RPMI7951 (cell line): ENCODE measurements at regions not wholly inside any gene's neighbourhood (a gene's known extent, or its start where the extent isn't known, plus 50 kb on each side); places are given as distances from the start of the nearest gene placed in this dataset.
"Not testable (repeated sequence)": the region's sequence is repeated elsewhere in the genome, so short reads cannot be mapped to it uniquely, and the experiment has no call there.

ENCODE experiments used
- DNase-seq: peaks from one replicate; pipeline ENCODE4 v3.0.0-alpha.2; 2012; ENCODE audit warnings: low read depth

- no peak for DNase-seq
Measured at GRCh38 chr10:124324856-124325632, 93.7 kb downstream of the OAT start.

GRCh38 chr10:124324451-124324850 is 94.3 kb downstream of the OAT start:
- no peak for DNase-seq

- no peak for DNase-seq
Measured at GRCh38 chr10:124323806-124324205, 94.9 kb downstream of the OAT start.

DNA sequence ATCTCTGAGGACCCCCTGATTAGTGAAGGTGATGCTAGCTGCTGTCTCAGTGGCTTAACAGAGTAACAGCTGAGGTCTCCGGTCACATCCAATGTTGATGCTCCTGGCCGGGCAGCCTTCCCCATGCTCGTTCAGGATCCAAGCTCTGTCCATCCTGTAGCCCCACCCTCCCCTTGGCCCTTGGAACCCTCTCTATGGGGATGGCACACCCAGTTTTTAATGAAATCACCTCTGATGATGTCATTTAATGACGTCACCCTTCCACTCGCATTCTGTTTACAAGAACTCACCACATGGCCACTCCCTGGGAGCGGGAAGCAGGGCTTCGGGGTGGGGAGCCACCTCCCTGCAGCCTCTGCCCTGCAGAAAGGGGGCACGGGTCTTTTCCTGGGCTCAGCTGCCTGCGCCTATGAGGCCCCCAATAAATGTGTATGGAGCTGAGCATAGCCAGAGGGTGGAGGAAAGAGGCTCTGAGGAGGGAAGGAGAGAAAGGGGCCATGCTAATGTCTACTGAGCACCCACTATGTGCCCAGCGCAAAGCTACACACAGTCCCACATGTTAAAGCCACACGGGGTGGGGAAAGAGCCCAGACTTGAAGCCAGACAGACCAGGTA is 95.5 kb downstream of the OAT start:
- peak; percentile 34 for DNase-seq

- DNase-seq = no peak
Measured at GRCh38 chr10:124322191-124322980, 96.3 kb downstream of the OAT start.

- no peak for DNase-seq
Measured at GRCh38 chr10:124321433-124322089, 97.2 kb downstream of the OAT start.

DNA sequence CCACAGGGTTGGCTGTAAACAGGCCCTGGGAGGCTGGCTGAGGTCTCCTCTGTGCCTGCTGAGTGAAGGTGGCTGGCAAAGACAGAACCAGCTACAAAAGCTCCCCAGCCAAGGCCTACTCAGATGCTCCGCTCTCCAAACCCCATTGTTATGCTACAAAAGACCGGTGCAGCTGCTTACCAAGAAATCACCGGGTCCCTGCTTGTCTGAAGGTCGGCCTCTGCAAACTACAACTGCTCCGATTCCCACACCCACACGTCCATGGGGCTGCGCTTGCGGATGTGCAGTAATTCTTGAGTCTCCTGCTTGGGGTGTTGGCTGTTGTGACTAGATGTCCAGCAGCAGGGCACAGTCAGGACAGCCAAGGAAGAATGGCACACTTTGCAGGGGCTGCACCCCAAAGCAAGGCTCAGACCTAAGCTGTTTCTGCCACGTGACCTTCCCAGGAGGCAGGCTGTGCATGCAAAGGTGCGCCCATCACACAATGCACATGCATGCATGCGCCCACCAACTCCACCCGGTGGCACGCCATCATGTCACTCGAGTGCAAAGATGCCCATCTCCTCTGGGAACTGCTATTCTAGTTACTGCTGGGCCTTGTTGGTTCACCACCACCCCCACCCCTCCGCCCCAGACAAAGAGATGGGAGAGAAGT is 97.8 kb downstream of the OAT start:
- no peak for DNase-seq

DNA sequence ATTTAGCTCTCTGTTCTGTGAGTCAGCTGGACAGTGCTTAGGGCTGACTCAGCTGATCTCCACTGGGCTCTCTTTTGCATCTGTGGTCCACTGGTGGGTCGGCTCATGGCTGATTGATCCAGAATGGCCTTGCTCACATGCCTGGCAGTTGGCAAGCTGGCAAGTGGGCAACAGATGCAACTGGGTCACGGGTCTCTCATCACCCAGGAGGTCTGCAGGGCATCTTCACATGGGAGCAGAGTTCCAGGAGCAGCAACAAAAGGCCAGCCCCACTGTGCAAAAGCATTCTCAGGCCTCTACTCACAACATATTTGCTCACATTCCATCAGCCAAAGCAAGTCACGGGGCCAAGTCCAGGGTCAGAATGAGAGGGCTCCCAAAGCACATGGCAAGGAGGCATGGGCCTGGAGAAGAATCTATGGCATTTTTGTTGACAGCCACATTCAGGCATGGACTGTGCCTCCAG is 98.8 kb downstream of the OAT start:
- DNase-seq = peak; percentile 54

- DNase-seq = not testable (repeated sequence)
Measured at GRCh38 chr10:124319520-124319919, 99.2 kb downstream of the OAT start.

DNA sequence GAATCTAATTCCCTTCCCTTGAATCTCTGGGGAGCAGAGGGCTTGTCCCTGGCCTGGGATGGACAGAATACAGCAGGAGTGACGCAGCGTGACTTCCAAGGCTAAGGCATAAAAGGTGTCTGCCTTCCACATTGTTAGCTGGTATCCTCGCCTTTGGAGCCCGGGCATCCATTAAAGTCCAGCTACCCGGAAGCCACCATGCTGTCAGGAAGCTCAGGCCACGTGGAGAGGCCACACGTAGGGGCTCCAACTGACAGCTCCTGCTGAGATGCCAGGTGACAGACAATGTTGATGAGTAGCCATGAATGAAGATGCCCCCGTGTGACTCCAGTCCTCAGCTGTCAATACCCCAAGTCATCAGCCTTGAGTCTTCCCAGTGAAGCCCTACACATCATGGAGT is 99.9 kb downstream of the OAT start:
- no peak for DNase-seq

- DNase-seq = no peak
Measured at GRCh38 chr10:124318076-124318475, 100.6 kb downstream of the OAT start.

- no peak for DNase-seq
Measured at GRCh38 chr10:124316326-124316725, 102.4 kb downstream of the OAT start.

DNA sequence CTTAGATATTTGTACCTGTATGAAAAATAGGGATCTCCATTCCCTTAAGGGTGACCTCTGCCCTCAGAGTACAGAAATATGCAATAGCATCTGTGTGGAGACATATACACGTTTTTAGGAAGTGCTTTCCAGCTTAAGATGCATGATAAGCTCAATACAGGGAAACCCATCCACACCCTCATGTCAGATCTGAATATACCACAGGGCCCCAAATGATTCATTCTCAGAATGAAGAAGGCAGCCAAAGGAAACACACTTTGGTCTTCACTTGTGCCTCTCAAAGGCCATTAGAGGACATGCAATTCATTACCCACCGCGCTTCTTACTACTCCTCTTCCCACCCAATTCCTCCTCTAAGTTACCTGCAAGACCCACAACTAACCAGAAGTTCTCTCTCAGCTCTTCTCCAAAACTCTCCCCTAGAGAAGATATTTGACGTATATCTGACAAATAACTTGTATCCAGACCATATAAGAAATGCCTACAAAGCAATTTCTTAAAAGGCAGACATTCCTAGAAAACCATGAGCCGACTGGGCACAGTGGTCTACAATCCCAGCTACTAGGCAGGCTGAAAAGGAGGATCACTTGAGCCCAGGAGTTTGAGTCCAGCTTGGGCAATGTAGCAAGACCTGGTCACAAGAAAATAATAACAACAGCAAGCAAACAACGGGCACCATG is 103.0 kb downstream of the OAT start:
- DNase-seq = peak; percentile 57

DNA sequence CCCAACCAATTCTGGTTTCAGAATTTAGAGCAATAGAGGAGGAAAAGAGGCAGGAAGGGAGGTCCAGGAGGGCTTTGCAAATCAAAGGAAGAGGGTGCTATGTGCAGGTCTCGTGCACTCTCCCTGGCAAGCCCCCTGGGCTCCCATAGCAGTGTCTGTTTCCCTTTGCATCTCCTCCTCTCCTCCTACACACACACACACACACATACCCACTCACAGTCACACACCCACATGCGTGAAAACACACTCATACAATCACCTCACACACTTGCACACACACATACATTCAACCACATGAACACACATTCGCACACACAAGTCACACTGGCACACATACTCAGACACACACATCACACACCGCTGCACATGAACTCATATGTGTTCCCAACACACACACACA is 105.3 kb downstream of the OAT start:
- DNase-seq = no peak

DNA sequence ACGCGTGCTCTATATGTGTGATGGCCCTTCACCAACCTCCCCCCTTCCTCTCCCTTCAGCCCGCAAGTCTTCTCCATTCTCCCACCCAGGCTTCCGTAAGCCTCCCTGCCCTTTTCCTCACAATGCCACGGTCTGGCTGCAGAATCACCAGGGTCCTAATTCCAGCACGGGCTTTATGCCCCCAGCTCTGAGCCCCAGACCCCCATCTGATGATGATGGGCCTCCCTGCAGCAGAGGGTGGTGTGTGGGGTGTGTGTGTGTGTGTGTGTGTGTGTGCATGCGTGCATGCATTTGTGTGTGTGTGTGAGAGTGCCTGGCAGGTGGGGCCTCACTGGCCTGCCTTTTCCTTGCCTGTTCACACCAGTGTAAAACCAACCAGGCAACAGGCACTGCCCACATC is 109.9 kb downstream of the OAT start:
- DNase-seq = no peak

DNA sequence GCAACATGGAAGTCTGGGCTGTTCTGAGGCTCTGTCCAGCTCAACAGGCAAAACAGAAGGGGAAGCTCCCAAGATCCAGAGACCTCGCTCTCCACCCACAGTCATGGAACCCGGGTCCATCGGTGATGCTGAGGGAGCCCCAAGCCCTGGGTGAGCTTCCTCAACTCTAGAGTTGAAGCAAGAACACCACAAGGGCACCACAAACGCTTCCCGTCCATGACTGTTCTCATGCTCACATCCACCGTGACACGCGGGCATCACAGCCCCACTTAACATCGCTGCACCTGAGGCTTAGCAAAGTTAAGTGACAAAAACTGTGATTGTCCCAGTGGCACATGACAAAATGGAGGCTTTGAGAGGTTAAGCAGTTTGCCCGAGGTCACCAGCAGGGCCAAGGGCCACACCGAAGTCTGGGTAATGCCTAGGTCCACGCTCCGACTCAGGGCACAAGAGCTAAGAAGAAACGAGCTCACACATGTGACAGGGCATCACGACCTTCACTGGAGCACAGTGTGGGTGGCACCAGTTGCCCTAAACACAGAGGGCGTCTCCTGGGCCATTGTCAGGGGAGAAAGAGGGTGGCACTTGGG is 110.6 kb downstream of the OAT start:
- DNase-seq = no peak

DNA sequence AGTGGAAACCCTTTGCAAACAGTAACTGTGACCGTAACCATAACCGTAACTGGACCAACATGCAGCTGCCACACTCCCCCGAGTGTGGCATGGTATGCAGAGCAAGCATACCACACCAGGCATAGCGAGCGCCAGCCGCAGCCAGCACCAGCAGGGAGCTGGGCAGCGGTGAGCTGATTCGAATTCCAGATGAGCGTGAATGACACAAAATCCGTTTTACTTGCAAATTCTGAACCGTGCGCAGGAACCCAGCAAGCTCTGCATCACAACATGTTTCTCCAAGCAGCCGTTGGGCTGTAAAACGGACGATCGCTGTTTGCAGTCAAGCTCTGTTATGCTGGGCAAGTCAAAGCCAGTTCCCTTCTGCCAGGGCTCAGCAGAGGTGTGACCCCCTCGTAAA is 111.1 kb downstream of the OAT start:
- DNase-seq = no peak

DNA sequence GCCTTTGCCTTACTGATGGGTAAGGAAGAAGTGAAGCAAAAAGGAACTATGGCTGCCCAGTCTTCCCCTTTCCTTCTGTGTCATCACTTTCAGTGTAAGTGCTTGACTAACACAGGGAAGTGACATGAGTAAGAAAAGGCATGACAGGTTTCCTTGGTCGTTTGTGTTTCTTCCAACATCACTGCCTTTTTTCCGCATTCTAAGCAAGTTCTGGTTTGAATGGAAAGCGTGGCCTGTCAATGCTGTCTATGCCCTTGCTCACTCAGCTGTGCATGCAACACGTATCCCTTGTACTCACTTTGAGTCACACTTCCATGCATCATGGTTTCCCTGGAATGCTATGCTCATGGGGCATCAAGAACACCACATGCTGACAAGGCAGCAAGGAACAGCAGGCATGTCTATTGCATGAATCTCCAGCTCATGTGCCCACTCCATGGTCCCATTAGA is 111.8 kb downstream of the OAT start:
- peak; percentile 69 for DNase-seq

DNA sequence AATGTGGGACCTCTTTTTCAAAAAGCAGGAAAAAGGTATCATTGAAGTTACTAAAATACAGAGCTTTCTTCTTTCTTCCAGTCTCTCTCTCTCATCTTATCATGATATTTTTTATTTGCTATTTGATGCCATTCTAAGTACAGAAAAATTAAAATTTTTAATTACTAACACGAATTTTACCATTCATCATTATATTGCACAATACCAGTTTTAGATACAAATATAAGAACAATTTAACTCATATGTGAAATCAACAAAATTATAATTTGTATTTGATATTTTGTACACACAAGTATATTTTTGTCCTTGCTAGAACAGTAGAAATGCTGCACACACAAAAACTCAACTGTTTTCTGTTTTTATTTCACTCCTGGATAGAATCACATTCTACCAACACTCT is 112.2 kb downstream of the OAT start:
- DNase-seq = no peak

DNA sequence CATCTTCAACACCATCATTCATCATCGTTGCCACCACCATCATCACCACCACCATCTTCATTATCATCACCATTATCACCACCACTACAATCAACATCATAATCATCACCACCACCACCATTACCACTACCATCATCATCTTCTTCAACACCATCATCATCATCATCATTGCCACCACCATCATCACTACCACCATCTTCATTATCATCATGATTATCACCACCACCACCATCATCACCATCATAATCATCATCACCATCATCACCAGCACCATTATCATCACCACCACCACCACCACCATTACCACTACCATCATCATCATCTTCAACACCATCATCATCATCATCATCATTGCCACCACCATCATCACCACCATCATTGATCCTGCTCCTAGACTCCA is 112.7 kb downstream of the OAT start:
- DNase-seq = no peak

GRCh38 chr10:124305131-124305530 is 113.6 kb downstream of the OAT start:
- no peak for DNase-seq
